HUDEP-2 (cell line): ENCODE measurements at regions not wholly inside any gene's neighbourhood (a gene's known extent, or its start where the extent isn't known, plus 50 kb on each side); places are given as distances from the start of the nearest gene placed in this dataset.

ENCODE experiments used
- DNase-seq, 76 experiments: peaks; one replicate each; lab custom pipeline; 2025; ENCODE audit not compliant: unreplicated experiment in 76 of 76; lab: John Stamatoyannopoulos, UW

DNA sequence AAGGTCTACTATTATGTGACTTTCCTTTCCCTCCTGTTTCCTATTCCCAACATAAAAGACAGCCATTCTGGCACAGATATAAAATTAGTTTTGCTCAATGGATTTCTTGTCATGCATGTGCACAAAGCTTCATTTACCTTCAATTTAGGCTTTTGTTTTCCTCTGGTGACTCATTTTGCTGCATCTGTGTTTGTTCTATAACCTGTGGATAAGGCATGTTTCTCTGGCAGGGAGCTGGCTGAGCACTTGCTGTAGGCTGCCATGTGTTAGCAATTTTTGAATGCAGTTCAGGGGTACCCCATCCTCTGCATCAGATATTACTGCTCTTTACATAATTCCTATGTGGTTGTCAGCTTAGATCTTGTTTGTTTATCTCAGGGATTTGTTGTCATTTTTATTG lies 202.8 kb upstream of the GRID2 start:
- no peak for DNase-seq

DNA sequence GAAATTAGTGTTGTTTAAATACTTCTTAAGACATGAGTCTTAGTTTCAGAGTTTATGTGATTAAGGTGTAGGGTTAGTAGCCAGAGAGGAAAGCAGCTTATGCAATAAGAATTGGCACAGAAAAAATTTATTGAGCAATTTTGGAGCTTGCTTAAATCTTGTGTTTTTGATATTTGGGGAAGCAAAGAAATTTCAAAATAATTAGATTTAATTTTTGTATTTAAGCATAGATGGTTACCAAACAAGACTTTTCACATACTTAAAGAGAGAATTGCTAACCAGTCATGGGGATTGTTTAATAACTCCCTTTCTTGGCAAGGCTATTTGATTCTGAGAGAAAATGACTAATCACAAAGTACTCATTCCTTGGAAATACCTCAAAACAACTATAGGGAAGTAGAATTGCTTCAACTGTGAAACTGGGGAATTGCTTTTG lies 202.0 kb upstream of the GRID2 start:
- DNase-seq, result no peak

DNA sequence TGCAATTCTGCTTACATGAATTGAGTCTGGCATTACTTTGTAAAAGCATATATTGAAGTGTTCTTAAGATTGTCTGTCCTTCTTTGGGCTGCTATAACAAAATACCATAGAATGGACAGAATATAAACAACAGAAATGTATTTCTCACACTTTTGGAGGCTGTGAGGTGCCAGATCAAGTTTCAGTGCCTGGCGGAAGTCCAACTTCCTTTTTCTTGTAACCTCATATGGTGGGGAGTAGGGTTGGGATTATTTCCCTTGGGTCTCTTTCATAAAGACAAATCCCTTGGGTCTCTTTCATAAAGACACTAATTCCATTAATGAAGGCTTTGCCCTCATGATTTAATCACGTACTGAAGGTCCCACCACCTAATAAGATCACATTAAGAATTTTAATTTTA lies 199.3 kb upstream of the GRID2 start:
- DNase-seq, result no peak

DNA sequence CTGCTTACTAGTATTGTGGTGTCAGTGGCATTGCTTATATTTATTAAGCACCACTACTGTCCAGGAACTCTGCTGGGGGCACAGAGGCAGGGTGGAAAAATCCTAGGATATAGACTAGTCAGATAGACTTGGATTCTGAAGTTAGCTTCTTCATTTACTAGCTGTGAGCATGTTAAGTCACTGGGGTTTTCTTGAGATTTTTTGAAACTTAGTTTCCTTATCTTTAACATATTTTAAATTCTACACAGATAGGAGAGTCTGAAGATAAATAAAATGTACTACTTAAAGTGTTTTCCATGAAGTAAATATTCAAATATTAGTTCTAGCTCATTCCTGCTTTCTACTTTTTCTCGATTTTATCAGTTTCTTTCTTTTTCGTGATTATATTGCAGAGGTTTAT lies 196.9 kb upstream of the GRID2 start:
- no peak for DNase-seq

DNA sequence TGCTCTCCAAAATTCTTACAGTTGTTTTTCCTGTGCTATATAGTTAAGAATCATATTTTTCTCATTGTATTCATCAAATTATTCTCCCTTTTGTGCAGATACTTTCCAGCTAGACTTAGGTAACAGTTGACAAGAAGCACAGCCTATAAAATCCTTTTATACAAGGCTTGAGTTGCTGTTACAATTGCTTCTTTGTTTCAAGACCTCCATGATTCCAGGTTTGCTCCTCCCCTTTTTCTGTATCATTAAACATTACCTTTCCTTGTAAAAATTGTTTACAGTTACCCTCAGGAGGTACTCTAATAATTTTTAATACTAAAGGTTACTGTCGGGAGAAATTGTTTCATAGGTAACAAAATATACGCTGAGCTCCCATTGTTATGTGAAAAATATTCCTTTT lies 192.3 kb upstream of the GRID2 start:
- DNase-seq, result no peak

DNA sequence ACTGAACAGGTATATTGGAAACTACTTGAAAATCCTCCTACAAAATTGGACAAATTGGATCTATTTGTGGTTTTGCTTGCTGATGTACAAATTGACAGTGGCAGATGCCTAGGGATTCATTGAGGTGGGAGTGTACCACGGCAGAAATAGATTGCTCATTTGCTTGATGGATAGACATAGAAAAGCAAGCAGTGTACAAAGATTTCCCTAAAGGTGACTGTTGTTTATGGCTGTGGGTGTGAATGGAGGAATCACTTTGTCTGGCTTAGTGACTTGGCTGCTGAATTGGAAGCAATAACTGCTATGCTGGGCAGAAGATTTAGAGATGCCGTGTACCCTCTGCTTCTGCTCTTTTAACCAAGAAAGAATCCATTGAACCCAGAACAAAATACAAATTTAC lies 191.0 kb upstream of the GRID2 start:
- no peak for DNase-seq

DNA sequence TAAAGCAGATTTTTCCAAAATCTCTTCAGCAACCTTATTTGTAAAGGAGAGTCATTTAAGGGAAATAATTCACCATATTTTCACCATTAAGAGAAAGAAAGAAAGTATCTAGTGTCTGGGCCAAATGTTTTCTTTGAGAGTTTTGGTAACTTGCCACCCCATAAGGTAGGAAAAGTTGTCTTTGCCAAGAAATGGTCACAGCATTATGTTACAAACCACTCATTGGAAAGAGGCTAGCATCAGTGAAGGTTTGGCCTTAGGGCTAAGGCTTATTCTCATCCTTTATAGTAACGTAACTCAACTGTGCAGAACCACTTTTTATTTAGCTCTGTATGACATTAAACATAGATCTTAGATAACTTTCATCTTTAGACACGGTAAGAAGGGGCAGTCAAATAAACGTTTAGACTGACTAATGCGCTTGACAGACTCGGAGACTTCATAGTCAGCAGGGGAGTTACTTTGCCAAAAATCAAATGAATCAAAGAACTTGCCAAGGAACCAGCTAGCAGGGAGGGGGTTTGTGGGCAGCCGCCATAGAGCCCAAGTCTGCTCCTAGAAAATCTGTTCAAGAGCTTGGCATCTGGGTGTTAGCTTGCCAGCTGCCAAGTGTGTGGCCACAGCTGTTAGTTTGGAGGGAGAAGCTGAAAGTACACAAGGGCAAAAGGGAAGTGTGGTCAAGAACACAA lies 182.8 kb upstream of the GRID2 start:
- DNase-seq, result no peak

DNA sequence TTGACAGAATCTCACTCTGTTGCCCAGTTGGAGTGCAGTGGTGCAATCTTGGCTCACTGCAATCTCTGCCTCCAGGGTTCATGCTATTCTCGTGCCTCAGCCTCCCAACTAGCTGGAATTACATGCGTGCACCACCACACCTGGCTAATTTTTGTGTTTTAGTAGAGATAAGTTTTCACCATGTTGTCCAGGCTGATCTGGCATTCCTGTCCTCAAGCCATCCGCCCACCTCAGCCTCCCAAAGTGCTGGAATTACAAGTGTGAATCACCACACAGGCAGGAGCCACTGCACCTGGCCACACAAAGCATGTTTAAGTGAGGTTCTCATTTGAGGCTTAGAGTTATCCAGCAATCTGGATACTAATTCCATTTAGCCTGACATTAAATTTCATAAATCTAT lies 180.9 kb upstream of the GRID2 start:
- no peak for DNase-seq

DNA sequence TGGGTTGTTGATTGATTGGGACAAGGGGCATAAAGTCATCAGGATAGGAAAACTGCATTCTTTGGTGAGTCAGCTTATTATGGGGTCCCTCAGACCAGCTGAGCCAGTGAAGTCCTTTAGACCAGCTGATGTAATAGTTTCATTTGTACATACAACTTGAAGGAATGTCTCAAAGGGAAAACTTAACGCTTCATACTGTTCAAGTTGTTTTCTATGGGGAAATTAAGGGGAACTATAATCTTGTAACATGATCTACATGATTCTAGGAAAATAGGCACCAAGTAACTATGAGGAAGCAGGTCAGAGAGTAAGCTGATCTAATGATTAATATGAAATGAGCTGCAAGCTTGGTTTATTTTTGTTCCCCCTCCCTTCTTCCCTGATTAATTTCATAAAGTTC lies 175.1 kb upstream of the GRID2 start:
- DNase-seq, result no peak

DNA sequence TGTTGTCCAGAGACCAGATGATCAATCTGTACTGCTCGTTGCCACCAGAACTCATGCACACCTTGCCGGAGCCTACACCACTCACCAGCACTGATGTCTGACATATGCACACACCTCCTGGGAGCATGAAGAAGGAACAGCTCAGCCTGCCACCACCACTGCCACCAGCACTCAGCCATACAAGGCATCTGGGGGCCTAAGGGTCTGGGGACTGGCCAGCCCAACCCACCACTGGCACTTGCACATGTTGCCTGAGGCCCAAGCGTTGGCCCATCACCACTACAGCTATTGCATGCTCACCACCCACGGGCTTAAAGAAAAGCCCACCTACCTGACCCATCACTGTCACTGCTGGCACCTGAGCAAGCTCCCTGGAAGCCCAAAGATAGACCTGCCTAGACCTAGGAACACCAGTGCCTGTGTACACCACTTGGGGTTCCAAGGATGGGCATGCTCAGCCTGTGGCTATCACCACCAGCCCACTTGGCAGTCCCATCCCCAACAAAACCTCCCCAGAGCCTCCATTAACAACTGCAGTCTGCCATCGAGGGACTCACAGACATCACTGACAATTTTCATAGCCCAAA lies 174.3 kb upstream of the GRID2 start:
- DNase-seq, result no peak

DNA sequence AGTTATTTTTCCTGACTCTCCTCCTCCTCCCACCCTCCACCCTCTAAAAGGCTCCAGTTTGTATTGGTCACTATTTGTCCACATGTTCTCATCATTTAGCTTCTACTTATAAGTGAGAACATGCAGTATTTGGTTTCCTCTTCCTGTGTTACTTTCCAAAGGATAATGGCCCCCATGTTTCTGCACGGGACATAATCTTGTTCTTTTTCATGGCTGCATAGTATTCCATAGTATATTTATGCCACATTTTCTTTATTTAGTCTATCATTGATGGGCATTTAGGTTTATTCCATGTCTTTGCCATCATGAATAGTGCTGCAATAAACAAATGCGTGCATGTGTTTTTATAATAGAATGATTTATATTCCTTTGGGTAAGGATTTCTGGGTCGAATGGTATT lies 167.3 kb upstream of the GRID2 start:
- DNase-seq, result no peak

DNA sequence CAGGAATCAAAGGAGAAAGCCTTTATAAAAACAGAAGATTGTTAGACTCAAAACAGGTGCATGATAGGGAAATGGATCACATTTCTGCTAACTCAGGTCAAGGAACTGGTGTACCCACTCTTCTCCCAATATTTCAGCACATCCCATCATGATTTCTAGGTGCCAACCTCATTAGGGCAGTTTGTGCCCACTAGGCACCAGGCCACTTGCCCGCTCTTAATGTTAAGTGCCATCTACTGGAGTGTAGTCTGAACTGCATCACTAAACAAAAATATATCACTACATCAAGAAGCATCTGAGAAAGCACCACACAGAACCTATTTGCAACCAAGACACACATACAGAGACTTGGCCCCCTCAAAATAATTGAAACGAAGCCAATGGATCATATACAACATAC lies 140.4 kb upstream of the GRID2 start:
- DNase-seq, result no peak

DNA sequence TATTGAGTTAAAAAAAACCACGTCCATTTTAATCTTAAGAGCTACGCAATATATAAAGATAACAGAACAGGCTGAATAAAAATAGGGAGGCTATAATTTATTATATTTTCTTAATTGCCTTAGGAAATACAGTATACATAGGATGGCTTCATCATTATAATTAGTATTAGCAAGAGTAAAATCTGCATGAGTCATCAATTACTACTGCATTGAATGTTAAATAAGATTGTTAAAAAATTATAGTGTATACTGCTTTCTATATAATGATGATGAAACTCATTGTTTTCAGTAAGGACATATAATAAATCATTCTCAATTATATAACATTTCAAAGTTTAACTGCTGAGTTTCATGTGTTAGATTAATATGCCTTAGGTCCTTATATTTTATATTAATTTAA lies 133.4 kb upstream of the GRID2 start:
- DNase-seq, result no peak

DNA sequence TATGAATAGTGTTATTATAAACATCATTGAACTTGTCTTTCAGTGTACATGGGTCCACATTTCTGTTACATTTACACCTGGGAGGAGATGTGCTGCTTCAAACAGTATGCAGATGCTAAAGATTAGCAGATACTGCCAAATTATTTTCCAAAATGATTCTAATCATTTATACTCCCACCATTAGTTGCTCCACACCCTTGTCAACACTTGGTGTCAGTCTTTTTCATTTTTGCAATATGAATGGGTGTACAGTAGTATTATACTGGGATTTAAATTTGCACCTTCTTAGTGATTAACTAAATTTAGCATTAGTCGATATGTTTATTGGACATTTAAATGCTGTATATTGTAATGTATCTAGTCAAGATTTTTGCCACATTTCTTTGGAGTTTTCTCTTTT lies 131.6 kb upstream of the GRID2 start:
- no peak for DNase-seq

DNA sequence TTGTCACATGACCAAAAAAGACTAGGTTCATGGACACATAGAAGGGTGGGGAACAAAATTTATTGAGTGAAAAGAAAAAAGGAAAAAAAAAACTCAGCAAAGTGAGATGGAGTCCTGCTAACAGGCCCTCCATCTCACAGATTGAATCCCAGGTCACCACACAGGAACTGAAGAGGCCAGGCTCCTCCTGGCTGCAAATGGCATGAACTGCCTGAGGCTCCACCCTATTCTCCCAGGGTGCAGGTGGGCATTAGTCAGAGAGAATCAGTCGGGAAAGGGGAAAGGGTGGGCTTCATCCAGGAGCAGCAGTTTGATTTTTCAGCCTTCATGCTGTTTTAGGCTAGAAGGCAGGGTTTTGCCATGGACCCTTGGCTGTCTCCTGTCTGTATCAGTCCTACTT lies 128.5 kb upstream of the GRID2 start:
- no peak for DNase-seq

DNA sequence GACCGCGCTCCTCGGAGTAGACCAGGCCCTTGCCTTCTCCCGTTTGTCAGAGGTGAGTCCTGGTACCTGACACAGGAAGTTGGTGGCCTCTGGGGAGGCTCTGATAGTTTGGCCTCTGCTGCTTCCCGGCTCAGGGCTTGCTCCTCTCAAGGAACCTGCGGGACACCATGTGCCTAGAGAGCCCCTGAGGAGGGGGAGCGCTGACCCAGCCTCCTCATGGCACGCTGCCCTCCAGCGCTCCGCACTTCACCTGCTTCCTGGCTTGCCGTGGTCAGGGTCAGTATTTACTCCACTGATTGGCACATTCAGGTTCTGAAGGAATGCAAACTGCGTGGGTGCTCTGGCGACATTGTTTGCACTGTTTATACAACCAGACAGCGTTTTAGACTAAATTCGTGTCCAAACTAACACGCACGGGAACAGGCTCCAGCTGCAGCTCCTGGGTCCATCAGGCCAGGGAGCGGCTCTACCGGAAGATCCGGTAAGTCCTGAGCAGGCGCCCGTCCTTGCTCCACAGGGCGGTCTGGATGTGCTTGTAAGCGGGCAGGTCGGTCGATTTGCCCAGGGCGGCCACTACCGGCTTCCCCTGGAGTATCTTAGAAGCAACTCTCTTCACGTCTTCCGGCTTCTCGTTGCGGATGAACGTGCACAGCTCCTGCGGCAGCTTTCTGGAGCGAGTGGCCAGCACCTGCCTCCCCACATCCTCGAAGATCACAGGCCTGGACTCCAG lies 121.6 kb upstream of the GRID2 start:
- no peak for DNase-seq

DNA sequence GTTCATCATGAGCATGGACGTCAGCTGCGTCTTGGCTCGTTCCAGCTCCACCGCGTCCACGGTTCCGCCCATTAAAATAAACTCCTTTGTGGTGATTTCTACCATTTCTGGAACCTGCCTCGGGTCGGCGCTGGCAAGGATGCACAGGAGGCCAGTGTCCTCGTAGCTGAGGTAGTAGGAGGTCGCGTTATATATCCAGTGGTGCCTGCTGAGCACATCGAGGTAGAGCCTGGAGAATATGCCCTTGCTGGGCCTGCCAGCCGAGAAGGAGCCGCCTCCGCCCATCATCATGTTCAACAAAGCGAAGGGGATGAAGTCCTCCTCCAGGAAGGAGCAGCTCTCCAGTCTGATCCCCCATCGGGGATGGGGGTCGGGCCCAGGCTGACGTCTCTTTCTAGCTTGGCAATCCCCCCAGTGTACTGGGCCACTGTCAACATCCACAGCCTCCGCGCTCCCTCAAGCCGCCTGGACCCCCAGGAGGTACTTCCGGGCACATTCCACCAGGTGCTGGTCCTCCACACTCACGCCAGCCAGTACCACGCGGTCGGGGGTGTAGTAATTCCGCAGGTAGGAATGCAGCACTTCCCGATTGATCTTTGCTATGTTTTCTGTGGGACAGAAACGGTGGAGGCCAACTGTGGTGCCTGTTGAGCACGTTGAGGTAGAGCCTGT lies 120.9 kb upstream of the GRID2 start:
- no peak for DNase-seq

DNA sequence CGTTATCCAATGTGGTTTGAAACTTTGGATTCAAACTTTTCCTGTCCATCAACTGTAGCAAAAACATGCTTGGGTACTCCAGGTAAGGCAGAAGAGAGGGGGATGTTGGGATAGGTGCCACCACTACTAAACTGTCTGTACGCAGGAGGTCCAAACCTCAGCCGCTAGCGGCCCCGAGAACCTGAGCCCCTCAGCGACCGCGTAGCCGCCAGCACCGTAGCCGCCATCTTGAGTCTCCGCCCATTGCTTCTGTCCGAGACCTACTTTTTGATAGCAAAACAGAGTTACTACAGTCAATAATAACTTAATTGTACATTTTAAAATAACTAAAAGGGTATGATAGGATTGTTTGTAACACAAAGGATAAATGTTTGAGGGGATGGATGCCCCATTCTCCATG lies 119.9 kb upstream of the GRID2 start:
- DNase-seq, result no peak

DNA sequence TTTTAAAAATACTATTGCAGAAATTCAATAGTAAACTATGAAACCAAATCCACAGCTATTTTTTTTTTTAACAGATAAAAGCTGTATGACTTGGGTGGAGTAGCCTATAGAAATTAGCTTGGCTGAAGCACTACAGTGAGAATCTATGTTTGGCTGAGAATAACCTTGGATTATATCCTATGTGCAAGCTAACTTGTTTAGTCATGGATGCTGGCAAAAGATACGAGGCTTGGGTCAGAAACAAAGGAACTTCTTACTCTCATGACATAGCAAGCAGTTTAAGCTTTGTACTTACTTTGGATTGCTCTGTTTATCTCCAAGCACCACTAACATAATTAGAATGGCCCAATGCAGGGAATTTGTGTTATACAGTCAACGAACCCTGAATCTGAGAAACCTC lies 119.2 kb upstream of the GRID2 start:
- no peak for DNase-seq

DNA sequence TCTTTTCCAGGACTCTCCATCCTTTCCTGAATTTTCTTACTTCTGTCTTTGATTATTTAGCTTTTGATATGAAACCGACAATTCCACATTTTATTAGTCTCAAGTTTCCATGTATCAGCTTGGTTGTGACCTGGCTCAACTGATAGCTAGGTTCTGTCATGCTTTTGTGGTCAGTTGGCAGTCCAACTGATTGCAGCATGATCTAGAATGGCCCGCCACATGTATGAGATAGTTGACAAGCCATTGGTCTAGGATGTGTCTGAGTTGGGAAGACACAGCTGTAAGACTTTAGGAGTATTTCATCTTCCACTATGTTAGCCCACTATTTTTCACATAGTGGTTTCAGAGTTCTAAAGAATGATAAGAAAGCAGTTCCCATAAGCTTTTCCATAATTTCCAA lies 117.5 kb upstream of the GRID2 start:
- DNase-seq, result no peak

DNA sequence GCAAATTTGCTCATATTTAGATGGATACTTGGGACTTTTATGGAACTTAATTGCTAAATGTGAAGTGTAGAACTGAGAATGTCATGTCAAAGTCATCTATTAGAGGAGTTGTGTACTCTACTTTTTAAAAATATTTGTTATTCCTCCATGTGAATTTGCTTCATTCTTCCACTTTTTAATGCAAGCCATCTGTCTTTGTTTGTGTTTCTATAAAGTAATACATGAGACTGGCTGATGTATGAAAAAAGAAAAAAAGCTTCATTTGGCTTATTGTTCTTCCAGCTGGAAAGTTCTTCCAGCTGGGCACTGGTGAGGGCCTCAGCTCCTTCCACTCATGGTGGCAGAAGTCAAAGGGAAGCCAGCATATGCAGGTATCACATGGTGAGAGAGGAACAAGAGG lies 114.6 kb upstream of the GRID2 start:
- DNase-seq, result no peak

DNA sequence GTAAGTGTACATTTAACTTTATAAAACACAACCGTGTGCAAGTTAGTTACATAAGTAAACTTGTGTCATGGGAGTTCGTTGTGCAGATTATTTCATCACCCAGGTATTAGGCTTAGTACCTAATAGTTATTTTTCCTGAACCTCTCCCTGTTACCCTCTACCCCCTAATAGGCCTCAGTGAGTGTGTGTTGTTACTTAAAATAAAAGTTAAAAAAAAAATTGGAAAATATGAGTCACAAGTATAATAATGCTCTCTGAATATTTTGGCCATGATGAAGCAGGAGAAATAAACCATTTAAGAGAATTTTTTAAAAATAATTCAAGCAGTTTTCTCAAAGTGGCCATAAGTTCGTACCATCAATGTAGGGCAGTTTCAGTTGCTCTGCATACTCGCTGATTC lies 105.1 kb upstream of the GRID2 start:
- no peak for DNase-seq
